ENCODE measurements at regions not wholly inside any gene's neighbourhood (a gene's known extent, or its start where the extent isn't known, plus 50 kb on each side); places are given as distances from the start of the nearest gene placed in this dataset.

- TF ChIP-seq FOXP2 (optimal IDR thresholded peaks at IDR 0.05; ENCODE audit: borderline replicate concordance, extremely low read depth, extremely low read length, insufficient read depth) (no peak), TAF1 (IDR thresholded peaks at IDR 0.05; ENCODE audit: borderline replicate concordance, insufficient read depth, low read length) (no peak), POLR2AphosphoS5 (IDR thresholded peaks at IDR 0.05; ENCODE audit: low read depth, low read length) (no peak), SIN3A (IDR thresholded peaks at IDR 0.05; ENCODE audit: borderline replicate concordance, insufficient read depth, low read length) (no peak), REST (IDR thresholded peaks at IDR 0.05; ENCODE audit: insufficient read depth in 1 of 2, low read depth in 2 of 2, low read length in 2 of 2) (no peak)
Measured at GRCh38 chr3:76245622-76246021, 460.3 kb upstream of the ZNF717 start.

- TF ChIP-seq POLR2AphosphoS5 (IDR thresholded peaks at IDR 0.05; ENCODE audit: low read depth, low read length) (no peak), FOXP2 (optimal IDR thresholded peaks at IDR 0.05; ENCODE audit: borderline replicate concordance, extremely low read depth, extremely low read length, insufficient read depth) (no peak), SIN3A (IDR thresholded peaks at IDR 0.05; ENCODE audit: borderline replicate concordance, insufficient read depth, low read length) (no peak), TAF1 (IDR thresholded peaks at IDR 0.05; ENCODE audit: borderline replicate concordance, insufficient read depth, low read length) (no peak), REST (IDR thresholded peaks at IDR 0.05; ENCODE audit: insufficient read depth in 1 of 2, low read depth in 2 of 2, low read length in 2 of 2) (no peak)
Measured at GRCh38 chr3:76264496-76264895, 479.1 kb upstream of the ZNF717 start.

- no peak for TF ChIP-seq POLR2AphosphoS5 (IDR thresholded peaks at IDR 0.05; ENCODE audit: low read depth, low read length)
- no peak for TF ChIP-seq REST (IDR thresholded peaks at IDR 0.05; ENCODE audit: insufficient read depth in 1 of 2, low read depth in 2 of 2, low read length in 2 of 2)
- TF ChIP-seq SIN3A (IDR thresholded peaks at IDR 0.05; ENCODE audit: borderline replicate concordance, insufficient read depth, low read length): no peak
- TF ChIP-seq TAF1 (IDR thresholded peaks at IDR 0.05; ENCODE audit: borderline replicate concordance, insufficient read depth, low read length): no peak
- TF ChIP-seq FOXP2 (optimal IDR thresholded peaks at IDR 0.05; ENCODE audit: borderline replicate concordance, extremely low read depth, extremely low read length, insufficient read depth): no peak
Measured at GRCh38 chr3:76264911-76265310, 479.6 kb upstream of the ZNF717 start.

GRCh38 chr3:76266511-76266910 lies 481.2 kb upstream of the ZNF717 start:
- TF ChIP-seq SIN3A (IDR thresholded peaks at IDR 0.05; ENCODE audit: borderline replicate concordance, insufficient read depth, low read length): no peak
- TF ChIP-seq TAF1 (IDR thresholded peaks at IDR 0.05; ENCODE audit: borderline replicate concordance, insufficient read depth, low read length): no peak
- no peak for TF ChIP-seq POLR2AphosphoS5 (IDR thresholded peaks at IDR 0.05; ENCODE audit: low read depth, low read length)
- no peak for TF ChIP-seq REST (IDR thresholded peaks at IDR 0.05; ENCODE audit: insufficient read depth in 1 of 2, low read depth in 2 of 2, low read length in 2 of 2)
- TF ChIP-seq FOXP2 (optimal IDR thresholded peaks at IDR 0.05; ENCODE audit: borderline replicate concordance, extremely low read depth, extremely low read length, insufficient read depth): no peak

- TF ChIP-seq POLR2AphosphoS5 (IDR thresholded peaks at IDR 0.05; ENCODE audit: low read depth, low read length) (no peak), FOXP2 (optimal IDR thresholded peaks at IDR 0.05; ENCODE audit: borderline replicate concordance, extremely low read depth, extremely low read length, insufficient read depth) (no peak), REST (IDR thresholded peaks at IDR 0.05; ENCODE audit: insufficient read depth in 1 of 2, low read depth in 2 of 2, low read length in 2 of 2) (no peak), SIN3A (IDR thresholded peaks at IDR 0.05; ENCODE audit: borderline replicate concordance, insufficient read depth, low read length) (no peak)
Measured at GRCh38 chr3:76267851-76268380, 482.6 kb upstream of the ZNF717 start.
